Testis (tissue), 2 donors: ENCODE measurements at regions not wholly inside any gene's neighbourhood (a gene's known extent, or its start where the extent isn't known, plus 50 kb on each side); places are given as distances from the start of the nearest gene placed in this dataset.

Experiments
- CTCF ChIP-seq, 3 experiments: fragments of 450-650 bp in 2 of 3; fragments of 200-600 bp in 1 of 3; sonication (generic) in 1 of 3; IDR thresholded peaks; one replicate each; pipeline ENCODE4 v1.5.1; 2016 to 2019; ENCODE audit warnings: antibody characterized with exemption in 3 of 3, mild to moderate bottlenecking in 2 of 3, moderate library complexity in 1 of 3
- POLR2A ChIP-seq: fragments of 450-650 bp; IDR thresholded peaks from one replicate; pipeline ENCODE4 v1.6.1; 2017; ENCODE audit warnings: antibody characterized with exemption, mild to moderate bottlenecking, moderate library complexity

GRCh38 chr20:46807998-46808397 is 86.6 kb upstream of the EYA2 start:
- TF ChIP-seq CTCF (IDR thresholded peaks at IDR 0.05) (no peak), POLR2A (no peak)
